ENCODE measurements at regions not wholly inside any gene's neighbourhood (a gene's known extent, or its start where the extent isn't known, plus 50 kb on each side); places are given as distances from the start of the nearest gene placed in this dataset.

GRCh38 chr12:30074916-30075315 lies 291.2 kb upstream of the TMTC1 start:
- no peak for DNase-seq

GRCh38 chr12:30072824-30073223 lies 289.1 kb upstream of the TMTC1 start:
- DNase-seq: no peak

- no peak for DNase-seq
These were observed 283.4 kb upstream of the TMTC1 start for GRCh38 chr12:30067146-30067545.

GRCh38 chr12:30064906-30065305 lies 281.2 kb upstream of the TMTC1 start:
- DNase-seq: no peak

- peak; percentile 41 for DNase-seq
These were observed 279.7 kb upstream of the TMTC1 start for GRCh38 chr12:30063435-30063945.

GRCh38 chr12:30048371-30048770 lies 264.6 kb upstream of the TMTC1 start:
- DNase-seq: no peak

GRCh38 chr12:30047516-30048254 lies 263.9 kb upstream of the TMTC1 start:
- no peak for DNase-seq

GRCh38 chr12:30046376-30046775 lies 262.6 kb upstream of the TMTC1 start:
- no peak for DNase-seq

GRCh38 chr12:30045171-30045570 lies 261.4 kb upstream of the TMTC1 start:
- no peak for DNase-seq

GRCh38 chr12:30044206-30044605 lies 260.5 kb upstream of the TMTC1 start:
- DNase-seq: no peak

- no peak for DNase-seq
These were observed 259.6 kb upstream of the TMTC1 start for GRCh38 chr12:30043151-30043847.

GRCh38 chr12:30041096-30041495 lies 257.4 kb upstream of the TMTC1 start:
- no peak for DNase-seq

GRCh38 chr12:30030693-30031374 lies 247.1 kb upstream of the TMTC1 start:
- DNase-seq: no peak

GRCh38 chr12:30026621-30027234 lies 243.0 kb upstream of the TMTC1 start:
- DNase-seq: peak; percentile 41

- DNase-seq: no peak
These were observed 241.6 kb upstream of the TMTC1 start for GRCh38 chr12:30025317-30025716.

- DNase-seq: no peak
These were observed 239.4 kb upstream of the TMTC1 start for GRCh38 chr12:30023186-30023585.

GRCh38 chr12:30021051-30021833 lies 237.5 kb upstream of the TMTC1 start:
- DNase-seq: no peak

GRCh38 chr12:30019366-30020140 lies 235.8 kb upstream of the TMTC1 start:
- DNase-seq: no peak

GRCh38 chr12:30016540-30017055 lies 232.9 kb upstream of the TMTC1 start:
- no peak for DNase-seq

GRCh38 chr12:30015631-30016337 lies 232.0 kb upstream of the TMTC1 start:
- DNase-seq: no peak

GRCh38 chr12:30014991-30015390 lies 231.2 kb upstream of the TMTC1 start:
- DNase-seq: no peak

All from DMS53 (cell line).